PC-9 (cell line): ENCODE measurements at regions not wholly inside any gene's neighbourhood (a gene's known extent, or its start where the extent isn't known, plus 50 kb on each side); places are given as distances from the start of the nearest gene placed in this dataset.

Experiments
- BruUV-seq: library from RNA; stranded (reverse); fragments of 400-500 nt; replicated peaks from 2 replicates; lab custom pipeline; 2021; lab: Mats Ljungman, UMichigan
- CTCF ChIA-PET: fragments of 300-600 bp; sonication (Branson Sonifier 250); formaldehyde crosslinking; loops from one replicate; lab custom pipeline; 2022; ENCODE audit warnings: antibody characterized with exemption; lab: Charles Lee
- POLR2A ChIA-PET: fragments of 300-600 bp; sonication (Branson Sonifier 250); formaldehyde crosslinking; loops from one replicate; lab custom pipeline; 2022; ENCODE audit warnings: antibody characterized with exemption; ENCODE audit not compliant: unreplicated experiment; lab: Charles Lee
- DNase-seq, 2 experiments: peaks; one replicate each; pipeline versions ENCODE4 v3.0.0 to v3.0.0-alpha.2; 2015 to 2022; ENCODE audit warnings: mixed read lengths in 1 of 2
- H2AFZ ChIP-seq: fragments of 200-600 bp; sonication (generic); 2 replicates; pipeline ENCODE4 v1.8.1; 2017; ENCODE audit warnings: antibody characterized with exemption
- H3F3A ChIP-seq: fragments of 200-600 bp; sonication (generic); 2 replicates; pipeline ENCODE4 v1.8.1; 2017; ENCODE audit warnings: antibody characterized with exemption, mild to moderate bottlenecking, low read depth; ENCODE audit not compliant: insufficient read depth
- H3K27ac ChIP-seq: fragments of 200-600 bp; sonication (generic); 2 replicates; pipeline ENCODE4 v1.6.1; 2016; ENCODE audit warnings: mixed run types
- H3K27me3 ChIP-seq: fragments of 200-600 bp; sonication (generic); 2 replicates; pipeline ENCODE4 v1.6.1; 2016; ENCODE audit warnings: low read depth, mixed run types; ENCODE audit not compliant: insufficient read depth
- H3K36me3 ChIP-seq: fragments of 200-600 bp; sonication (generic); 2 replicates; pipeline ENCODE4 v1.6.1; 2016; ENCODE audit warnings: low read depth, mixed run types
- H3K4me1 ChIP-seq: fragments of 200-600 bp; sonication (generic); replicated peaks from 2 replicates; pipeline ENCODE4 v1.6.1; 2016; ENCODE audit warnings: mixed run types; ENCODE audit not compliant: insufficient read depth
- H3K4me2 ChIP-seq: fragments of 200-600 bp; sonication (generic); 2 replicates; pipeline ENCODE4 v1.6.1; 2017; ENCODE audit warnings: mixed run types
- H3K4me3 ChIP-seq: fragments of 200-600 bp; sonication (generic); 2 replicates; pipeline ENCODE4 v1.6.1; 2016; ENCODE audit warnings: mixed run types
- H3K79me2 ChIP-seq: fragments of 200-600 bp; sonication (generic); 2 replicates; pipeline ENCODE4 v1.6.1; 2017; ENCODE audit warnings: low read depth, mixed run types
- H3K9me2 ChIP-seq: fragments of 200-600 bp; sonication (generic); 2 replicates; pipeline ENCODE4 v1.8.1; 2017; ENCODE audit warnings: mild to moderate bottlenecking; ENCODE audit not compliant: insufficient read depth
- H3K9me3 ChIP-seq: fragments of 200-600 bp; sonication (generic); 2 replicates; pipeline ENCODE4 v1.8.1; 2016; ENCODE audit warnings: low read depth; ENCODE audit not compliant: insufficient read depth
- H4K20me1 ChIP-seq: fragments of 200-600 bp; sonication (generic); 2 replicates; pipeline ENCODE4 v1.8.1; 2017; ENCODE audit not compliant: insufficient read depth
- CTCF ChIP-seq: fragments of 200-600 bp; sonication (generic); conservative IDR thresholded peaks from 2 replicates; pipeline ENCODE4 v1.6.1; 2017; ENCODE audit warnings: mixed run types, antibody characterized with exemption, mild to moderate bottlenecking, moderate library complexity
- EZH2 ChIP-seq: fragments of 200-600 bp; sonication (generic); IDR thresholded peaks from 2 replicates; pipeline ENCODE4 v1.8.0; 2017; ENCODE audit warnings: antibody characterized with exemption, low read depth
- intact Hi-C: fragments of 100-400 bp; cut with micrococcal nuclease; formaldehyde crosslinking; loops from one replicate; pipeline ENCODE4 v1.10.0; 2022; ENCODE audit not compliant: unreplicated experiment

DNA sequence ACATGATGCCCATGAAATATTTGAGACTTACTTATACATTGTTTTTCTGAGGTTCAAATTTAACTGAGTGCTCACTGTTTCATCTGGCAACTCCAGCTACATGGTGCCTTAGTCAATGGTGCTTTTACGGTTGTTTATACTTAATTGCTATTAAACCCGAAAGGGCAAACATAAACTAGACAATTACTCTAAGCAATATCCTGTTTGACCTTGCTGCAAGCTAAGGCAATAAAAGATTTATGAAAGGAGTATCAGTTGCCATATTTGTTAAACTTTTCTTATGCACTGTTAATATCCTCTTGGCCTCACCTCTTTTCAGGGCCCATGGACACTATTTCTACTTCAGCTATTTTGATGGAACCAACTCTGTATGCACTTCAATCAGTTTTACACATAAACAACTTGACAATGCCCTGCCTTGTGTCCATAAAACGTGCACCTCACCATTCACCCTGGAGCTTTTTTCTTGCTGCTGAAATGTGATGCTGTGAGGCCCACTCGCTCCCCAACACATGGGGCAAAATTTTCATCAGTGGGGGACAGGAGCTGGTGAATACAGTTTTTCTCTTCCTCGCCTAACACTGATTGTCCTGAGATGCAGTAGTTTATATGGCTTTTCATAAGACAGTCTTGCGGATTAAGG is 64.1 kb upstream of the HIF1A start:
- H3K36me3 ChIP-seq = no peaks in the 10 kb centered on the region
- H3K4me2 ChIP-seq = no peak overlapping the region
- BruUV-seq = no TSS peak
- H3K4me3 ChIP-seq = no peak overlapping the region
- H3K79me2 ChIP-seq = no peaks in the 10 kb centered on the region
- no peaks in the 10 kb centered on the region for H3K9me3 ChIP-seq
- no peaks in the 10 kb centered on the region for H4K20me1 ChIP-seq
- CTCF ChIA-PET = no interaction called here
- DNase-seq = no peak
- POLR2A ChIA-PET = no interaction called here
- H3K27ac ChIP-seq = no peak overlapping the region
- intact Hi-C loops = no loop called here
- no peak for TF ChIP-seq CTCF
- TF ChIP-seq EZH2 = no peak
- no peaks in the 10 kb centered on the region for H3K9me2 ChIP-seq
- H2AFZ ChIP-seq = no peak overlapping the region
- no peaks in the 10 kb centered on the region for H3K4me1 ChIP-seq
- H3F3A ChIP-seq = no peaks in the 10 kb centered on the region
- no peaks in the 10 kb centered on the region for H3K27me3 ChIP-seq

DNA sequence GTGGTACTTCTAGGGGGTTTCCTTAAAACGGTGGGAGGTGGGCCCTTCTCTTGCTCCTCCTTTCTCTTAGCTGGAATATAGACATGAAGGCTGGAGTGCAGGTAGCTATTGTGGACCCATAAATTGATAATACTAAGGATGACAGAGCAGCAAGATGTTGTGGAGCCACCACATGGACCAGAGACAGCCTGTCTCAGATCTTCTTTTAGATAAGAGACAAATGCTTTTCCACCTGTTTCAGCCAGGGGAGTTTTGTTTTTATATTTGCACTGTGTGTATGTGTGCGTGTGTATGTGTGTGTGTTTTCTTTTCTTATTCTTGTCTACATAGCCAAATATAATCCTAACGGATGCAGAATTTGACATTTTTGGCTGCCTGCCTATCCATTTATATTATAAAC is 62.9 kb upstream of the HIF1A start:
- H3K27me3 ChIP-seq = no peaks in the 10 kb centered on the region
- no peaks in the 10 kb centered on the region for H3K36me3 ChIP-seq
- ChIA-PET POLR2A (no interaction called here), CTCF (no interaction called here)
- H3K27ac ChIP-seq = no peak overlapping the region
- H3K9me3 ChIP-seq = no peaks in the 10 kb centered on the region
- TF ChIP-seq EZH2 (no peak), CTCF (no peak)
- no peaks in the 10 kb centered on the region for H4K20me1 ChIP-seq
- no peak overlapping the region for H2AFZ ChIP-seq
- H3K79me2 ChIP-seq = no peaks in the 10 kb centered on the region
- no TSS peak for BruUV-seq
- H3K9me2 ChIP-seq = no peaks in the 10 kb centered on the region
- no peaks in the 10 kb centered on the region for H3K4me1 ChIP-seq
- H3F3A ChIP-seq = no peaks in the 10 kb centered on the region
- no peak overlapping the region for H3K4me2 ChIP-seq
- intact Hi-C loops = no loop called here
- no peak overlapping the region for H3K4me3 ChIP-seq
- no peak for DNase-seq

DNA sequence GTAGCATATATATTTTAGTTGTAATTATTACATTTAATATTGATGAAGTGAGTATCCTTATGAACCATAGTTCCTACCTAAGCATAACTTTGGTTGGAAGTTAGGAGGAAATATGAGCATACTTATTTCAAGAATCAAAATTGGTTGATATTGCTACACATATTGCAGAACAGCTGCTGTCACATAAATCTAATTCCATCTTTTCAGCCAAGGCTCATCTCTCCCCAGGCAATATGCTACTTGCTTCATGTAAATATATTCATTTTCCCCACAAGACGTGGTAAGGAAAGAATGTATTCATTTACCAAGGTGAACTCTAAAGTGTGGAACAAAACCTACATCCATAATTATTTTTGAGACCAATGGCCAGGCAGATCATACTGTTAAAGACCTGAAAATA is 62.5 kb upstream of the HIF1A start:
- H4K20me1 ChIP-seq = no peaks in the 10 kb centered on the region
- intact Hi-C loops = no loop called here

More for the DNA sequence above, 62.5 kb upstream of the HIF1A start:
- Histone ChIP-seq H3K27me3 (no peaks in the 10 kb centered on the region), H2AFZ (no peak overlapping the region), H3K36me3 (no peaks in the 10 kb centered on the region), H3K9me3 (no peaks in the 10 kb centered on the region), H3K27ac (no peak overlapping the region), H3K4me3 (no peak overlapping the region), H3K4me2 (no peak overlapping the region), H3K9me2 (no peaks in the 10 kb centered on the region), H3K4me1 (no peaks in the 10 kb centered on the region), H3K79me2 (no peaks in the 10 kb centered on the region), H3F3A (no peaks in the 10 kb centered on the region)
- no TSS peak for BruUV-seq
- ChIA-PET POLR2A (no interaction called here), CTCF (no interaction called here)
- no peak for DNase-seq
- TF ChIP-seq EZH2 (no peak), CTCF (no peak)
